ENCODE measurements at regions not wholly inside any gene's neighbourhood (a gene's known extent, or its start where the extent isn't known, plus 50 kb on each side); places are given as distances from the start of the nearest gene placed in this dataset.

DNA sequence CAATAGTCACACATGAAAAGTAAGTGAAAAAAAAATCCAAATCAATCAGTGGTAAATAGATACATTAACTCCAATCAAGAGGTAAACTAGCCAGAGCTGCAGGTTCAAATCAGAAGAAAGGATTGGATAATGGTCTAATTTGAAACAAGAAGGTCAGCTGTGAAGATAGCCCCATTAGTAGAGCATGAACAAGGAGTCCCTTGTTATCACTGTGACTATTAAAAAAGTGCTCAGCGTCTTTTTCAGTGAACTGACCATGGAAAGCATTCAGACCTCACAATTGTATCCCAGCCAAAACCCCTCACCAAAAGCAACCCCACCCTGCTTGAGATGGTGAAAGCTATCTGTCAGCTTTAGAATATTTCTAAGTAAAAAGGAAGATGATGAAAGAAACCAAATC, 125.0 kb upstream of the EGLN3 start:
- no peak for TF ChIP-seq POLR2A (IDR thresholded peaks at IDR 0.05; ENCODE audit: borderline replicate concordance, extremely low read depth, insufficient read depth, insufficient read length)
- TF ChIP-seq, protein P1, sequence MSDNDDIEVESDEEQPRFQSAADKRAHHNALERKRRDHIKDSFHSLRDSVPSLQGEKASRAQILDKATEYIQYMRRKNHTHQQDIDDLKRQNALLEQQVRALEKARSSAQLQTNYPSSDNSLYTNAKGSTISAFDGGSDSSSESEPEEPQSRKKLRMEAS (IDR thresholded peaks at IDR 0.05), result no peak
- TF ChIP-seq, protein P2, sequence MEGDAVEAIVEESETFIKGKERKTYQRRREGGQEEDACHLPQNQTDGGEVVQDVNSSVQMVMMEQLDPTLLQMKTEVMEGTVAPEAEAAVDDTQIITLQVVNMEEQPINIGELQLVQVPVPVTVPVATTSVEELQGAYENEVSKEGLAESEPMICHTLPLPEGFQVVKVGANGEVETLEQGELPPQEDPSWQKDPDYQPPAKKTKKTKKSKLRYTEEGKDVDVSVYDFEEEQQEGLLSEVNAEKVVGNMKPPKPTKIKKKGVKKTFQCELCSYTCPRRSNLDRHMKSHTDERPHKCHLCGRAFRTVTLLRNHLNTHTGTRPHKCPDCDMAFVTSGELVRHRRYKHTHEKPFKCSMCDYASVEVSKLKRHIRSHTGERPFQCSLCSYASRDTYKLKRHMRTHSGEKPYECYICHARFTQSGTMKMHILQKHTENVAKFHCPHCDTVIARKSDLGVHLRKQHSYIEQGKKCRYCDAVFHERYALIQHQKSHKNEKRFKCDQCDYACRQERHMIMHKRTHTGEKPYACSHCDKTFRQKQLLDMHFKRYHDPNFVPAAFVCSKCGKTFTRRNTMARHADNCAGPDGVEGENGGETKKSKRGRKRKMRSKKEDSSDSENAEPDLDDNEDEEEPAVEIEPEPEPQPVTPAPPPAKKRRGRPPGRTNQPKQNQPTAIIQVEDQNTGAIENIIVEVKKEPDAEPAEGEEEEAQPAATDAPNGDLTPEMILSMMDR (IDR thresholded peaks at IDR 0.05 in 2 of 3, conservative IDR thresholded peaks at IDR 0.05 in 1 of 3; ENCODE audit: borderline replicate concordance in 1 of 3, insufficient read depth in 1 of 3, low read depth in 2 of 3, low read length in 2 of 3), result no peak
- no peak for TF ChIP-seq EGR1 (IDR thresholded peaks at IDR 0.05; ENCODE audit: low read depth)
- no peak for TF ChIP-seq POLR2AphosphoS5 (IDR thresholded peaks at IDR 0.05; ENCODE audit: low read depth, low read length)
- TF ChIP-seq FOSL1 (IDR thresholded peaks at IDR 0.05; ENCODE audit: low read depth), result no peak
- no peak for TF ChIP-seq TCF7L2 (IDR thresholded peaks at IDR 0.05; ENCODE audit: borderline replicate concordance, extremely low read depth, insufficient read depth, insufficient read length)
- TF ChIP-seq, protein P3, sequence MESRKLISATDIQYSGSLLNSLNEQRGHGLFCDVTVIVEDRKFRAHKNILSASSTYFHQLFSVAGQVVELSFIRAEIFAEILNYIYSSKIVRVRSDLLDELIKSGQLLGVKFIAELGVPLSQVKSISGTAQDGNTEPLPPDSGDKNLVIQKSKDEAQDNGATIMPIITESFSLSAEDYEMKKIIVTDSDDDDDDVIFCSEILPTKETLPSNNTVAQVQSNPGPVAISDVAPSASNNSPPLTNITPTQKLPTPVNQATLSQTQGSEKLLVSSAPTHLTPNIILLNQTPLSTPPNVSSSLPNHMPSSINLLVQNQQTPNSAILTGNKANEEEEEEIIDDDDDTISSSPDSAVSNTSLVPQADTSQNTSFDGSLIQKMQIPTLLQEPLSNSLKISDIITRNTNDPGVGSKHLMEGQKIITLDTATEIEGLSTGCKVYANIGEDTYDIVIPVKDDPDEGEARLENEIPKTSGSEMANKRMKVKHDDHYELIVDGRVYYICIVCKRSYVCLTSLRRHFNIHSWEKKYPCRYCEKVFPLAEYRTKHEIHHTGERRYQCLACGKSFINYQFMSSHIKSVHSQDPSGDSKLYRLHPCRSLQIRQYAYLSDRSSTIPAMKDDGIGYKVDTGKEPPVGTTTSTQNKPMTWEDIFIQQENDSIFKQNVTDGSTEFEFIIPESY (IDR thresholded peaks at IDR 0.05; ENCODE audit: extremely low read depth, insufficient replicate concordance, low read length), result no peak
- TF ChIP-seq, protein P4, sequence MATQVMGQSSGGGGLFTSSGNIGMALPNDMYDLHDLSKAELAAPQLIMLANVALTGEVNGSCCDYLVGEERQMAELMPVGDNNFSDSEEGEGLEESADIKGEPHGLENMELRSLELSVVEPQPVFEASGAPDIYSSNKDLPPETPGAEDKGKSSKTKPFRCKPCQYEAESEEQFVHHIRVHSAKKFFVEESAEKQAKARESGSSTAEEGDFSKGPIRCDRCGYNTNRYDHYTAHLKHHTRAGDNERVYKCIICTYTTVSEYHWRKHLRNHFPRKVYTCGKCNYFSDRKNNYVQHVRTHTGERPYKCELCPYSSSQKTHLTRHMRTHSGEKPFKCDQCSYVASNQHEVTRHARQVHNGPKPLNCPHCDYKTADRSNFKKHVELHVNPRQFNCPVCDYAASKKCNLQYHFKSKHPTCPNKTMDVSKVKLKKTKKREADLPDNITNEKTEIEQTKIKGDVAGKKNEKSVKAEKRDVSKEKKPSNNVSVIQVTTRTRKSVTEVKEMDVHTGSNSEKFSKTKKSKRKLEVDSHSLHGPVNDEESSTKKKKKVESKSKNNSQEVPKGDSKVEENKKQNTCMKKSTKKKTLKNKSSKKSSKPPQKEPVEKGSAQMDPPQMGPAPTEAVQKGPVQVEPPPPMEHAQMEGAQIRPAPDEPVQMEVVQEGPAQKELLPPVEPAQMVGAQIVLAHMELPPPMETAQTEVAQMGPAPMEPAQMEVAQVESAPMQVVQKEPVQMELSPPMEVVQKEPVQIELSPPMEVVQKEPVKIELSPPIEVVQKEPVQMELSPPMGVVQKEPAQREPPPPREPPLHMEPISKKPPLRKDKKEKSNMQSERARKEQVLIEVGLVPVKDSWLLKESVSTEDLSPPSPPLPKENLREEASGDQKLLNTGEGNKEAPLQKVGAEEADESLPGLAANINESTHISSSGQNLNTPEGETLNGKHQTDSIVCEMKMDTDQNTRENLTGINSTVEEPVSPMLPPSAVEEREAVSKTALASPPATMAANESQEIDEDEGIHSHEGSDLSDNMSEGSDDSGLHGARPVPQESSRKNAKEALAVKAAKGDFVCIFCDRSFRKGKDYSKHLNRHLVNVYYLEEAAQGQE (IDR thresholded peaks at IDR 0.05; ENCODE audit: low read depth), result no peak
- no peak for TF ChIP-seq SP1 (IDR thresholded peaks at IDR 0.05; ENCODE audit: low read depth)
- TF ChIP-seq RAD21 (IDR thresholded peaks at IDR 0.05; ENCODE audit: low read depth), result no peak
- TF ChIP-seq ZNF274 (IDR thresholded peaks at IDR 0.05; ENCODE audit: low read depth, low read length), result no peak
- no peak for TF ChIP-seq EZH2 (IDR thresholded peaks at IDR 0.05)

All from HCT116 (cell line).